ENCODE measurements at regions not wholly inside any gene's neighbourhood (a gene's known extent, or its start where the extent isn't known, plus 50 kb on each side); places are given as distances from the start of the nearest gene placed in this dataset.

DNA sequence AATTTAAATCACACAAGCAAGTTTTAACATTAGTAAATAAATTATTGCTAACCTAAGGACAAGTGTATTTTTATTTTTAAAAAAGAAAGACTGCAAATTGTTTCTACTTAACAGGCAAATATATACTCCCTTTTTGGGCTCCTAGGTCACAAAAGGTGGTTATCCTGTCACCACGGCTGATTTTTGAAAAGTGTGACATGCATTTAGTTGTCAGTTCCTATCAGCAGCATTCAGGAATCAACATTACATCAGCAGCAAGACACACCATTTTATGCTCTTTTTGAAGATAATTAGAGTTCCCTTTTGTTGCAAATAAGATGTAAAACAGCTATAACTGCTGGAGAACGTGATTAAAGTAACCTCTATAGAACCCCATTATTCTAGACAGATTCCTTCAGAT is 357.5 kb upstream of the TMCO5A start:
- peaks cover 4% of the 10 kb centered on the region for H3K9me3 Mint-ChIP-seq
- Histone ChIP-seq H3K36me3 (ENCODE audit: insufficient read depth, low read length) (no peaks in the 10 kb centered on the region), H3K27ac (ENCODE audit: low read depth in 1 of 2, low read length in 2 of 2) (no peak overlapping the region), H3K27me3 (ENCODE audit: control insufficient read depth in 1 of 2, insufficient read depth in 2 of 2, low read length in 2 of 2) (no peaks in the 10 kb centered on the region), H3K9me3 (ENCODE audit: control insufficient read depth in 1 of 2, insufficient read depth in 1 of 2, low read length in 2 of 2) (peaks cover 0 to 4% of the 10 kb centered on the region in 2 experiments), H3K4me3 (ENCODE audit: low read length) (no peak overlapping the region), H3K4me1 (ENCODE audit: insufficient read depth, low read length) (no peaks in the 10 kb centered on the region)
- intact Hi-C loops (cut with DNase I, micrococcal nuclease), result no loop called here
- H3K36me3 Mint-ChIP-seq (ENCODE audit: low read depth), result no peaks in the 10 kb centered on the region
- H3K27me3 Mint-ChIP-seq, result no peaks in the 10 kb centered on the region
- ATAC-seq (ENCODE audit: poor library complexity) (no peak), DNase-seq (no peak)
- H3K4me3 Mint-ChIP-seq, result no peak overlapping the region
- H3K27ac Mint-ChIP-seq, result no peak overlapping the region
- TF ChIP-seq CTCF (IDR thresholded peaks at IDR 0.05), result no peak
- H3K4me1 Mint-ChIP-seq (ENCODE audit: low read depth), result no peaks in the 10 kb centered on the region
- ChIA-PET CTCF (no interaction called here), POLR2A (no interaction called here)

GRCh38 chr15:37581866-37582532 is 352.4 kb upstream of the TMCO5A start:
- H3K4me3 Mint-ChIP-seq, result no peak overlapping the region
- intact Hi-C loops (cut with DNase I, micrococcal nuclease), result no loop called here
- peaks cover 0 to 16% of the 10 kb centered on the region in 2 experiments for H3K9me3 ChIP-seq (ENCODE audit: control insufficient read depth in 1 of 2, insufficient read depth in 1 of 2, low read length in 2 of 2)
- H3K27ac Mint-ChIP-seq, result no peak overlapping the region
- ATAC-seq (ENCODE audit: poor library complexity), result no peak
- no peaks in the 10 kb centered on the region for H3K27me3 ChIP-seq (ENCODE audit: control insufficient read depth in 1 of 2, insufficient read depth in 2 of 2, low read length in 2 of 2)
- H3K36me3 Mint-ChIP-seq (ENCODE audit: low read depth), result no peaks in the 10 kb centered on the region
- no peaks in the 10 kb centered on the region for H3K4me1 Mint-ChIP-seq (ENCODE audit: low read depth)
- H3K27ac ChIP-seq (ENCODE audit: low read depth in 1 of 2, low read length in 2 of 2), result no peak overlapping the region
- peaks cover 4% of the 10 kb centered on the region for H3K9me3 Mint-ChIP-seq
- no peaks in the 10 kb centered on the region for H3K36me3 ChIP-seq (ENCODE audit: insufficient read depth, low read length)
- H3K4me1 ChIP-seq (ENCODE audit: insufficient read depth, low read length), result no peaks in the 10 kb centered on the region
- H3K4me3 ChIP-seq (ENCODE audit: low read length), result no peak overlapping the region
- CTCF ChIA-PET, result no interaction called here
- TF ChIP-seq CTCF (IDR thresholded peaks at IDR 0.05), result no peak
- POLR2A ChIA-PET, result no interaction called here
- no peak for DNase-seq
- H3K27me3 Mint-ChIP-seq, result no peaks in the 10 kb centered on the region

- no peak overlapping the region for H3K4me3 Mint-ChIP-seq
- no peak for DNase-seq
- CTCF ChIA-PET, result no interaction called here
Measured at GRCh38 chr15:37582852-37583251, 351.6 kb upstream of the TMCO5A start.

More at GRCh38 chr15:37582852-37583251, 351.6 kb upstream of the TMCO5A start:
- no peak for ATAC-seq (ENCODE audit: poor library complexity)
- H3K27ac Mint-ChIP-seq, result no peak overlapping the region
- H3K4me1 ChIP-seq (ENCODE audit: insufficient read depth, low read length), result no peaks in the 10 kb centered on the region
- H3K27ac ChIP-seq (ENCODE audit: low read depth in 1 of 2, low read length in 2 of 2), result no peak overlapping the region
- H3K27me3 Mint-ChIP-seq, result no peaks in the 10 kb centered on the region
- H3K36me3 Mint-ChIP-seq (ENCODE audit: low read depth), result no peaks in the 10 kb centered on the region
- no peak for TF ChIP-seq CTCF (IDR thresholded peaks at IDR 0.05)
- no peaks in the 10 kb centered on the region for H3K36me3 ChIP-seq (ENCODE audit: insufficient read depth, low read length)
- intact Hi-C loops (cut with DNase I, micrococcal nuclease), result no loop called here
- H3K27me3 ChIP-seq (ENCODE audit: control insufficient read depth in 1 of 2, insufficient read depth in 2 of 2, low read length in 2 of 2), result no peaks in the 10 kb centered on the region
- H3K9me3 Mint-ChIP-seq, result peaks cover 4% of the 10 kb centered on the region
- POLR2A ChIA-PET, result no interaction called here
- H3K4me3 ChIP-seq (ENCODE audit: low read length), result no peak overlapping the region
- peaks cover 0 to 16% of the 10 kb centered on the region in 2 experiments for H3K9me3 ChIP-seq (ENCODE audit: control insufficient read depth in 1 of 2, insufficient read depth in 1 of 2, low read length in 2 of 2)
- no peaks in the 10 kb centered on the region for H3K4me1 Mint-ChIP-seq (ENCODE audit: low read depth)
